Ishikawa (cell line): ENCODE measurements at regions not wholly inside any gene's neighbourhood (a gene's known extent, or its start where the extent isn't known, plus 50 kb on each side); places are given as distances from the start of the nearest gene placed in this dataset.

ENCODE experiments used
- CEBPB ChIP-seq: IDR thresholded peaks from 2 replicates; pipeline ENCODE4 v1.6.1; 2012
- CREB1 ChIP-seq: IDR thresholded peaks from 2 replicates; pipeline ENCODE4 v1.6.1; 2012; ENCODE audit warnings: low read depth
- EGR1 ChIP-seq: IDR thresholded peaks from 2 replicates; pipeline ENCODE4 v1.6.1; 2012
- EP300 ChIP-seq: IDR thresholded peaks from 2 replicates; pipeline ENCODE4 v1.6.1; 2012; ENCODE audit warnings: borderline replicate concordance
- FOXM1 ChIP-seq: IDR thresholded peaks from 2 replicates; pipeline ENCODE4 v1.6.1; 2012; ENCODE audit warnings: low read depth, borderline replicate concordance
- MAX ChIP-seq: IDR thresholded peaks from 2 replicates; pipeline ENCODE4 v1.6.1; 2012
- NFIC ChIP-seq: IDR thresholded peaks from 2 replicates; pipeline ENCODE4 v1.6.1; 2012
- RAD21 ChIP-seq: IDR thresholded peaks from 2 replicates; pipeline ENCODE4 v1.6.1; 2012; ENCODE audit warnings: low read depth
- REST ChIP-seq: IDR thresholded peaks from 2 replicates; pipeline ENCODE4 v1.6.1; 2012; ENCODE audit warnings: low read depth, mild to moderate bottlenecking
- TAF1 ChIP-seq: IDR thresholded peaks from 2 replicates; pipeline ENCODE4 v1.6.1; 2012; ENCODE audit warnings: low read depth, mild to moderate bottlenecking
- TCF12 ChIP-seq: IDR thresholded peaks from 2 replicates; pipeline ENCODE4 v1.6.1; 2012; ENCODE audit warnings: low read depth
- TEAD4 ChIP-seq: IDR thresholded peaks from 2 replicates; pipeline ENCODE4 v1.6.1; 2012
- USF1 ChIP-seq: IDR thresholded peaks from 2 replicates; pipeline ENCODE4 v1.6.1; 2012
- YY1 ChIP-seq: IDR thresholded peaks from 2 replicates; pipeline ENCODE4 v1.6.1; 2012; ENCODE audit warnings: low read depth
- ZBTB7A ChIP-seq: IDR thresholded peaks from 2 replicates; pipeline ENCODE4 v1.6.1; 2012; ENCODE audit warnings: low read depth

GRCh38 chr17:55965051-55965450 is 188.2 kb upstream of the ANKFN1 start:
- TF ChIP-seq TEAD4 (no peak), TAF1 (no peak), CREB1 (no peak), RAD21 (no peak), EP300 (no peak), CEBPB (no peak), EGR1 (no peak), ZBTB7A (no peak)

GRCh38 chr17:55969562-55970324 is 183.5 kb upstream of the ANKFN1 start:
- TF ChIP-seq EGR1 (no peak), TEAD4 (no peak), CEBPB (no peak), CREB1 (no peak), TCF12 (no peak), FOXM1 (no peak), MAX (no peak)

GRCh38 chr17:55978578-55978977 is 174.7 kb upstream of the ANKFN1 start:
- TF ChIP-seq EGR1 (no peak), NFIC (no peak), FOXM1 (no peak), TEAD4 (no peak), TCF12 (no peak)

- TF ChIP-seq MAX (no peak), EGR1 (no peak), REST (no peak), TCF12 (no peak), TEAD4 (no peak), EP300 (no peak)
Measured at GRCh38 chr17:55983096-55983495, 170.2 kb upstream of the ANKFN1 start.

- TF ChIP-seq YY1 (no peak), EP300 (no peak), CEBPB (no peak), NFIC (no peak), ZBTB7A (no peak), MAX (no peak), CREB1 (no peak), TCF12 (no peak), REST (no peak), TAF1 (no peak), USF1 (no peak), FOXM1 (no peak), RAD21 (no peak)
Measured at GRCh38 chr17:55986817-55987216, 166.5 kb upstream of the ANKFN1 start.

- TF ChIP-seq REST (no peak), YY1 (no peak), CEBPB (no peak), NFIC (no peak), TCF12 (no peak), EGR1 (no peak), CREB1 (no peak), USF1 (no peak)
Measured at GRCh38 chr17:55988861-55989260, 164.4 kb upstream of the ANKFN1 start.
